OCI-LY7 (cell line): ENCODE measurements at regions not wholly inside any gene's neighbourhood (a gene's known extent, or its start where the extent isn't known, plus 50 kb on each side); places are given as distances from the start of the nearest gene placed in this dataset.
"Not testable (repeated sequence)": the region's sequence is repeated elsewhere in the genome, so short reads cannot be mapped to it uniquely, and the experiment has no call there.

ENCODE experiments used
- BruUV-seq: library from RNA; stranded (reverse); fragments of 400-500 nt; replicated peaks from 2 replicates; lab custom pipeline; 2021; lab: Mats Ljungman, UMichigan
- CTCF ChIA-PET: fragments of 300-600 bp; sonication (Branson Sonifier 250); formaldehyde crosslinking; loops from one replicate; lab custom pipeline; 2022; ENCODE audit warnings: antibody characterized with exemption; ENCODE audit not compliant: unreplicated experiment; lab: Charles Lee
- POLR2A ChIA-PET: fragments of 300-600 bp; sonication (Branson Sonifier 250); formaldehyde crosslinking; loops from one replicate; lab custom pipeline; 2022; ENCODE audit warnings: antibody characterized with exemption; lab: Charles Lee
- DNase-seq: peaks from one replicate; pipeline ENCODE4 v3.0.0-alpha.2; 2015; ENCODE audit warnings: low spot score
- H2AFZ ChIP-seq: fragments of 200-600 bp; sonication (generic), shearing (Covaris generic); 2 replicates; pipeline ENCODE4 v1.6.1; 2014; ENCODE audit warnings: mild to moderate bottlenecking, antibody characterized with exemption, low read length, moderate library complexity
- H3K27ac ChIP-seq: fragments of 200-600 bp; sonication (generic); 2 replicates; pipeline ENCODE4 v1.5.1; 2014; ENCODE audit warnings: mixed run types, low read depth, mild to moderate bottlenecking, moderate library complexity, low read length, inconsistent platforms; ENCODE audit not compliant: poor library complexity, severe bottlenecking
- H3K36me3 ChIP-seq: fragments of 200-600 bp; sonication (generic); 2 replicates; pipeline ENCODE4 v1.6.1; 2014; ENCODE audit warnings: mild to moderate bottlenecking, antibody characterized with exemption, low read length, moderate library complexity, mixed read lengths; ENCODE audit not compliant: insufficient read depth
- H3K4me1 ChIP-seq: fragments of 200-600 bp; sonication (generic); 2 replicates; pipeline ENCODE4 v1.5.1; 2014; ENCODE audit warnings: mild to moderate bottlenecking, low read length; ENCODE audit not compliant: insufficient read depth, poor library complexity, severe bottlenecking
- H3K4me2 ChIP-seq: fragments of 200-600 bp; sonication (generic); 2 replicates; pipeline ENCODE4 v1.6.1; 2014; ENCODE audit warnings: mild to moderate bottlenecking, low read length
- H3K4me3 ChIP-seq: fragments of 200-600 bp; sonication (generic); 2 replicates; pipeline ENCODE4 v1.5.1; 2014; ENCODE audit warnings: mild to moderate bottlenecking, low read depth, low read length; ENCODE audit not compliant: poor library complexity, severe bottlenecking
- H3K79me2 ChIP-seq: fragments of 200-600 bp; sonication (generic); 2 replicates; pipeline ENCODE4 v1.6.1; 2016; ENCODE audit warnings: low read depth, mild to moderate bottlenecking, low read length, moderate library complexity, mixed read lengths; ENCODE audit not compliant: insufficient read depth
- H3K9me2 ChIP-seq: fragments of 200-600 bp; sonication (generic); 2 replicates; pipeline ENCODE4 v1.6.1; 2016; ENCODE audit warnings: mild to moderate bottlenecking, low read length, mixed read lengths; ENCODE audit not compliant: insufficient read depth
- H3K9me3 ChIP-seq: fragments of 200-600 bp; sonication (generic); 2 replicates; pipeline ENCODE4 v1.6.1; 2014; ENCODE audit warnings: mild to moderate bottlenecking, mixed run types, low read length, mixed read lengths
- H4K20me1 ChIP-seq: fragments of 200-600 bp; sonication (generic); 2 replicates; pipeline ENCODE4 v1.6.1; 2014; ENCODE audit warnings: mild to moderate bottlenecking, antibody characterized with exemption, low read length, moderate library complexity, mixed read lengths; ENCODE audit not compliant: insufficient read depth
- EZH2phosphoT487 ChIP-seq: fragments of 200-600 bp; sonication (generic); IDR thresholded peaks from 2 replicates; pipeline ENCODE4 v1.6.1; 2018; ENCODE audit warnings: low read depth, borderline replicate concordance, mild to moderate bottlenecking, mixed run types, antibody characterized with exemption, low read length, moderate library complexity, mixed read lengths
- intact Hi-C: fragments of 100-400 bp; cut with micrococcal nuclease; formaldehyde crosslinking; loops from one replicate; pipeline ENCODE4 v1.10.0; 2022; ENCODE audit not compliant: unreplicated experiment
- TF ChIP-seq, protein P1 (sequence below): fragments of 200-600 bp; sonication (generic); conservative IDR thresholded peaks from 2 replicates; pipeline ENCODE4 v1.5.1; 2014; ENCODE audit warnings: mild to moderate bottlenecking, antibody characterized with exemption, low read length, moderate library complexity, mixed read lengths

DNA sequence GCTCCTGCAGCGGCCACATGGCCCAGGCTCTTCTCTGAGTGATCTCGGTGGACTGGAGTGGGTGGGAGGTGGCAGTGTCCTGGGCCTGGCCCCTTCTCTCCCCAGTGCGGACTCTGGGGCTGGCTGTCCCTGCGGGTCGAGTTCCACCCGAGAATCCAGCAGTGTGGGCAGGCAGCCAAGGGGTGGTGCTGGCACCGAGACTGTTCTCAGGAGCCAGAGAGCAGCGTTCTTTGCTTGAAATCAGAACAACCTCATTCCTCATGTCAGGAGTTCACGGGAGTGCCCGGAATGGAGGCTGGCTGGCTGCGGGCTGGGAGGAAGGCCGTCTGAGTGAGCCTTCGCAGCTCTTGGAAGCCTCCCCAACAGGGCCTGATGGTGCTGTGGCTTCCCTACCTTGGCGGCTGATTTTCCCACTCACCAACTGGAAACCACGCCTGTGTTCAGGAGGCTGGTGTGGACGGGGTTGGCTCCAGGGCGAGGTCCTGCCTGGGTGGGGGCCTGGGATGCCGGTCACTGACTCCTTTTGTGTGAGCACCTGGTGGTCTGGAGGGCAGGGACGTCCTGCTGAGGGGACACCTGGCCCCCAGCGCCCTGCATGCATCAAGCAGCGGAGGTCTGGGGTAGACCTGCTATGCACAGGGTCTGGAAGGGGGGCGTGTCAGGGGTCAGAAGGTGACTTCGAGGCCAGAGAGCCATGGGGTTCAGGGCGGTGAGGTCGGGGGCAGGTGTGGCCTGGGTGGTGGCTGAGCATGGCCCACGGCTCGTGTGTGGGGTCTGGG lies 137.6 kb downstream of the TMEM121 start:
- POLR2A ChIA-PET, H3K9me2 ChIP-seq, H3K27ac ChIP-seq, H3K4me2 ChIP-seq, H4K20me1 ChIP-seq, H3K9me3 ChIP-seq, CTCF ChIA-PET, H3K36me3 ChIP-seq, BruUV-seq, H2AFZ ChIP-seq, intact Hi-C loops, H3K79me2 ChIP-seq, DNase-seq, H3K4me1 ChIP-seq, H3K4me3 ChIP-seq: not testable (repeated sequence)

DNA sequence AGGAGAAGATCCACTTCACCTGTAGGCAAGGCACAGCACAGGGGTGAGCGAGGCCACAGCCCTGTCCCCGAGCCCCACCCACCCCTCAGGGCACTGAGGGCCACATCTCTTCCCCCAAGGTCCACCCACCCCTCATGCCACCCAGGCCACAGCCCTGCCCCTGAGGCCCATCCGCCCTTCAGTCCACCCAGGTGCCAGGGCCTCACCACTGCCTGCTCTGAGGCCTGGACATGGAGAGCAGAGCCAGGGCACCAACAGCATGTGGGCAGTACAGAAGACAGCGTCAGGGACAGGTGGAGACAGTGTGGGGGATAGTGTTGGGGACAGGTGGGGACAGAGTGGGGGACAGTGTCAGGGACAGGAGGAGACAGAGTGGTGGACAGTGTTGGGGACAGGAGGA lies 138.3 kb downstream of the TMEM121 start:
- H3K9me3 ChIP-seq = no peaks in the 10 kb centered on the region
- no peak overlapping the region for H3K4me3 ChIP-seq
- no peak overlapping the region for H3K27ac ChIP-seq
- H3K4me2 ChIP-seq = no peak overlapping the region
- BruUV-seq = no TSS peak
- H4K20me1 ChIP-seq = no peaks in the 10 kb centered on the region
- POLR2A ChIA-PET = no interaction called here
- no peak for DNase-seq
- H3K9me2 ChIP-seq = no peaks in the 10 kb centered on the region
- no peak overlapping the region for H2AFZ ChIP-seq
- TF ChIP-seq, protein P1, sequence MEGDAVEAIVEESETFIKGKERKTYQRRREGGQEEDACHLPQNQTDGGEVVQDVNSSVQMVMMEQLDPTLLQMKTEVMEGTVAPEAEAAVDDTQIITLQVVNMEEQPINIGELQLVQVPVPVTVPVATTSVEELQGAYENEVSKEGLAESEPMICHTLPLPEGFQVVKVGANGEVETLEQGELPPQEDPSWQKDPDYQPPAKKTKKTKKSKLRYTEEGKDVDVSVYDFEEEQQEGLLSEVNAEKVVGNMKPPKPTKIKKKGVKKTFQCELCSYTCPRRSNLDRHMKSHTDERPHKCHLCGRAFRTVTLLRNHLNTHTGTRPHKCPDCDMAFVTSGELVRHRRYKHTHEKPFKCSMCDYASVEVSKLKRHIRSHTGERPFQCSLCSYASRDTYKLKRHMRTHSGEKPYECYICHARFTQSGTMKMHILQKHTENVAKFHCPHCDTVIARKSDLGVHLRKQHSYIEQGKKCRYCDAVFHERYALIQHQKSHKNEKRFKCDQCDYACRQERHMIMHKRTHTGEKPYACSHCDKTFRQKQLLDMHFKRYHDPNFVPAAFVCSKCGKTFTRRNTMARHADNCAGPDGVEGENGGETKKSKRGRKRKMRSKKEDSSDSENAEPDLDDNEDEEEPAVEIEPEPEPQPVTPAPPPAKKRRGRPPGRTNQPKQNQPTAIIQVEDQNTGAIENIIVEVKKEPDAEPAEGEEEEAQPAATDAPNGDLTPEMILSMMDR = no peak
- no peak for TF ChIP-seq EZH2phosphoT487
- H3K79me2 ChIP-seq = no peaks in the 10 kb centered on the region
- no peaks in the 10 kb centered on the region for H3K4me1 ChIP-seq
- H3K36me3 ChIP-seq = no peaks in the 10 kb centered on the region
- CTCF ChIA-PET = no interaction called here
- intact Hi-C loops = no loop called here

DNA sequence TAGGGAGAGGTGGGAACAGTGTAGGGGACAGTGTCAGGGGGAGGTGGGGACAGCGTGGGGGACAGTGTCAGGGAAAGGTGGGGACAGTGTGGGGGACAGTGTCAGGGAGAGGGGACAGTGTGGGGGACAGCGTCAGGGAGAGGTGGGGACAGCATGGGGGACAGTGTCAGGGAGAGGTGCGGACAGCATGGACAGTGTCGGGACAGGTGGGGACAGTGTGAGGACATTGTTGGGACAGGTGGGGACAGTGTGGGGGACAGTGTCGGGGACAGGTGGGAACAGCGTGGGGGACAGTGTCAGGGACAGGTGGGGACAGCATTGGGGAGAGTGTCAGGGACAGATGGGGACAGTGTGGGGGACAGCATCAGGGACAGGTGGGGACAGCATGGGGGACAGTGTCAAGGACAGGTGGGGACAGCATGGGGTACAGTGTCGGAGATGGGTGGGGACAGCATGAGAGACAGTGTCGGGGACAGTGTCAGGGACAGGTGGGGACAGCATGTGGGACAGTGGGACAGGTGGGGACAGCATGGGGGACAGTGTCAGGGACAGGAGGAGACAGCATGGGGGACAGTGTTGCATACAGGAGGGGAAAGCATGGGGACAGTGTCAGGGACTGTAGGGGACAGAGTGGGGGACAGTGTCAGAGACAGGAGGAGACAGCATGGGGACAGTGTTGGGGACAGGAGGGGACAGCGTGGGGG lies 139.0 kb downstream of the TMEM121 start:
- H3K9me3 ChIP-seq = no peaks in the 10 kb centered on the region
- no peaks in the 10 kb centered on the region for H3K9me2 ChIP-seq
- no TSS peak for BruUV-seq
- intact Hi-C loops = no loop called here
- H3K4me1 ChIP-seq = no peaks in the 10 kb centered on the region
- TF ChIP-seq, protein P1 = no peak
- no peak for TF ChIP-seq EZH2phosphoT487
- no peak overlapping the region for H3K27ac ChIP-seq
- no peak overlapping the region for H3K4me3 ChIP-seq
- no peak for DNase-seq
- CTCF ChIA-PET = no interaction called here
- POLR2A ChIA-PET = no interaction called here
- no peaks in the 10 kb centered on the region for H4K20me1 ChIP-seq
- no peaks in the 10 kb centered on the region for H3K36me3 ChIP-seq
- H3K79me2 ChIP-seq = no peaks in the 10 kb centered on the region
- H3K4me2 ChIP-seq = no peak overlapping the region
- no peak overlapping the region for H2AFZ ChIP-seq
